Activated naive CD8-positive, alpha-beta T cell treated with anti-CD3 and anti-CD28 coated beads, Interleukin-2, amount 50 U/mL, for 16 hours (primary cell): ENCODE measurements at regions not wholly inside any gene's neighbourhood (a gene's known extent, or its start where the extent isn't known, plus 50 kb on each side); places are given as distances from the start of the nearest gene placed in this dataset.

Source experiments
- DNase-seq: peaks from one replicate; pipeline ENCODE4 v3.0.0-alpha.2; 2020; ENCODE audit warnings: low read depth, low spot score

- DNase-seq: no peak
Observed at GRCh38 chr2:105455488-105456003, 56.7 kb upstream of the FHL2 start.

GRCh38 chr2:105454801-105455485 lies 56.1 kb upstream of the FHL2 start:
- DNase-seq: no peak

- no peak for DNase-seq
Observed at GRCh38 chr2:105451571-105452166, 52.8 kb upstream of the FHL2 start.

- no peak for DNase-seq
Observed at GRCh38 chr2:105450471-105450870, 51.6 kb upstream of the FHL2 start.

GRCh38 chr2:105449076-105449475 lies 50.2 kb upstream of the FHL2 start:
- no peak for DNase-seq
